PC-3 (cell line): ENCODE measurements at regions not wholly inside any gene's neighbourhood (a gene's known extent, or its start where the extent isn't known, plus 50 kb on each side); places are given as distances from the start of the nearest gene placed in this dataset.

Experiments used
- EZH2 ChIP-seq: fragments of 300-600 bp; sonication (generic); IDR thresholded peaks from one replicate; pipeline ENCODE4 v1.6.1; 2017; ENCODE audit warnings: antibody characterized with exemption, mild to moderate bottlenecking, low read length; ENCODE audit not compliant: unreplicated experiment
- TF ChIP-seq, protein P1 (sequence below): fragments of 300-600 bp; sonication (generic); conservative IDR thresholded peaks from 2 replicates; pipeline ENCODE4 v1.5.1; 2017; ENCODE audit warnings: antibody characterized with exemption, low read depth, mild to moderate bottlenecking, low read length

DNA sequence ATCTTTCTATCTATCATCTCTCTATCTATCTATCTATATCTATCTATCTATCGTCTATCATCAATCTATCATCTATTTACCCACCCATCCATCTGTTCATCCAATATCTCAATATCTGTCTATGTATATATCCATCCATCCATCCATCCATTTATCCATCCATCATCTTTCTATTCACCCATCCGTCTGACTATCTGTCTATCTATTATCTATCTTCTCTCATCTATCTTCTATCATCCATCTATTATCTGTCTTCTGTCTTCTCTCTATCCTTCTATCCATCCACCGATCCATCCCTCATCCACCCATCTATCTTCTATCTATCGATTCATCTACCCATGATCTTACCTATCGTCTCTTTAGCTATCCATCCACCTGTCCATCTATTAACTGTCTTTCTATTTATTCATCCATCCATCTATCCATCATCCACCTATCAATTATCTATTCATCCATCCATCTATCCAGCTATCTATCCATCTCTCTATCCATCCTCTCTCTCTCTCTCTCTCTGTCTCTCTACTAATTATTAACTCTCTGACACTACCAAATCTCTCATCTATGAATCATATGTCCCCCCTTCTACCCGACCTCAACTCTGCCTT is 89.1 kb downstream of the DHCR7 start:
- TF ChIP-seq, protein P1, sequence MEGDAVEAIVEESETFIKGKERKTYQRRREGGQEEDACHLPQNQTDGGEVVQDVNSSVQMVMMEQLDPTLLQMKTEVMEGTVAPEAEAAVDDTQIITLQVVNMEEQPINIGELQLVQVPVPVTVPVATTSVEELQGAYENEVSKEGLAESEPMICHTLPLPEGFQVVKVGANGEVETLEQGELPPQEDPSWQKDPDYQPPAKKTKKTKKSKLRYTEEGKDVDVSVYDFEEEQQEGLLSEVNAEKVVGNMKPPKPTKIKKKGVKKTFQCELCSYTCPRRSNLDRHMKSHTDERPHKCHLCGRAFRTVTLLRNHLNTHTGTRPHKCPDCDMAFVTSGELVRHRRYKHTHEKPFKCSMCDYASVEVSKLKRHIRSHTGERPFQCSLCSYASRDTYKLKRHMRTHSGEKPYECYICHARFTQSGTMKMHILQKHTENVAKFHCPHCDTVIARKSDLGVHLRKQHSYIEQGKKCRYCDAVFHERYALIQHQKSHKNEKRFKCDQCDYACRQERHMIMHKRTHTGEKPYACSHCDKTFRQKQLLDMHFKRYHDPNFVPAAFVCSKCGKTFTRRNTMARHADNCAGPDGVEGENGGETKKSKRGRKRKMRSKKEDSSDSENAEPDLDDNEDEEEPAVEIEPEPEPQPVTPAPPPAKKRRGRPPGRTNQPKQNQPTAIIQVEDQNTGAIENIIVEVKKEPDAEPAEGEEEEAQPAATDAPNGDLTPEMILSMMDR: no peak
- no peak for TF ChIP-seq EZH2
